ENCODE measurements at regions not wholly inside any gene's neighbourhood (a gene's known extent, or its start where the extent isn't known, plus 50 kb on each side); places are given as distances from the start of the nearest gene placed in this dataset.

DNA sequence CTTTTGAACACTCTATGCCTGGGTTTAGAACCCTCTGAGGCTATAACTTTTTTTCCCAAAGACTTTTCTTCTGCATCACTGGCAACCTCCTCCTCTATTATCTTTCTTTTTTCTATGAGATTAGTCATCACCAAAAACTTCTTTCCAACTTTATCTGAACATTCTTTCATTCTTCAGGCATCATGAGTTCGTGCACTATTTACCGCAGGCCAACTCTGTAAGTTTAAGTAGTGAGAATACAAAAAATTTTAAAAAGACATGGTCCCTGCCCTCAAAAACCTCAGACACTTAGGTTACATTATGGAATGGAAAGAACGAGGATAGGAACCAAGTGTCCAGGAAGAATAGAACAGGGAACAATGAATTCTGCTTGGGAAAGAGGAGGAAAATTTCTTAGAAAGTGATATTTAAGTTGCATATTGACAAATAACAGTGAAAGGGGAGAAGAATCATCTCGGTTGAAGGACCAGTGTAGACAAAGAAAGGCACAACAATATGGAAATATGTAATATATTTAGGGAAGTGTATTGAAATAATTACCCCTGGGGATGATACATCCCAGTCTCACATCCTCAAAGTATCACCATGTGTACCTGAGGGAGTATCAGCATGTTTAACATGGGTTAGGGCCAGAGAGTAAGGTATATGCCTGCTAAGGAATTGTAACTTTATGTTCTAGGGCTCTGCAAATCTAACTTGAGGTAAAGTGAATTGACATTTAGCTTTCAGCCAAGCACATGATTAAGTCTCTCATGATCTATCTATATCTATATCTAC lies 196.5 kb upstream of the NREP start:
- TF ChIP-seq, protein P1, sequence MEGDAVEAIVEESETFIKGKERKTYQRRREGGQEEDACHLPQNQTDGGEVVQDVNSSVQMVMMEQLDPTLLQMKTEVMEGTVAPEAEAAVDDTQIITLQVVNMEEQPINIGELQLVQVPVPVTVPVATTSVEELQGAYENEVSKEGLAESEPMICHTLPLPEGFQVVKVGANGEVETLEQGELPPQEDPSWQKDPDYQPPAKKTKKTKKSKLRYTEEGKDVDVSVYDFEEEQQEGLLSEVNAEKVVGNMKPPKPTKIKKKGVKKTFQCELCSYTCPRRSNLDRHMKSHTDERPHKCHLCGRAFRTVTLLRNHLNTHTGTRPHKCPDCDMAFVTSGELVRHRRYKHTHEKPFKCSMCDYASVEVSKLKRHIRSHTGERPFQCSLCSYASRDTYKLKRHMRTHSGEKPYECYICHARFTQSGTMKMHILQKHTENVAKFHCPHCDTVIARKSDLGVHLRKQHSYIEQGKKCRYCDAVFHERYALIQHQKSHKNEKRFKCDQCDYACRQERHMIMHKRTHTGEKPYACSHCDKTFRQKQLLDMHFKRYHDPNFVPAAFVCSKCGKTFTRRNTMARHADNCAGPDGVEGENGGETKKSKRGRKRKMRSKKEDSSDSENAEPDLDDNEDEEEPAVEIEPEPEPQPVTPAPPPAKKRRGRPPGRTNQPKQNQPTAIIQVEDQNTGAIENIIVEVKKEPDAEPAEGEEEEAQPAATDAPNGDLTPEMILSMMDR (conservative IDR thresholded peaks at IDR 0.05; ENCODE audit: low read length), result no peak
- no peak for TF ChIP-seq EZH2phosphoT487 (IDR thresholded peaks at IDR 0.05; ENCODE audit: borderline replicate concordance, low read depth, low read length)
